GM04503 (cell line): ENCODE measurements at regions not wholly inside any gene's neighbourhood (a gene's known extent, or its start where the extent isn't known, plus 50 kb on each side); places are given as distances from the start of the nearest gene placed in this dataset.
"Not testable (repeated sequence)": the region's sequence is repeated elsewhere in the genome, so short reads cannot be mapped to it uniquely, and the experiment has no call there.

ENCODE experiments used
- DNase-seq: peaks from one replicate; pipeline ENCODE4 v3.0.0-alpha.2; 2012; ENCODE audit warnings: low read depth

DNA sequence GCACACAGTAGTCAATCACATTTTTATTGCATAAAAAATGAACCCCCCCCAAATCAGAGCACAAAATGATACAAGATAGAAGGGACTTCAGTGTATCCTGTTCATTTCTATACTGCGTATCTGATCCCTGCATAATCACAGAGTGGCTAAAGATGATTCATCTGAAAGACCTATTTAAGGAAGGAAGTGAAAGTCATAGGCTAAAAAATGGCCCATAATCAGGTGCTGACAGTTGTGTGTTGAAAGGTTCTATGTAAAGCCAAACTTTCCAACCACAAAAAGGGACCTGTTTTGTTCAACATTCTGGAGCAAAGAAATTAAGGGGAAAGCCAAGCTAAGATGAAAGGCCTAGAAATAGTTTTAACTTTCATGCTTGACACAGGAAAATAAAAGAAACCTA lies 147.8 kb upstream of the ATP2B1 start:
- peak; percentile 45 for DNase-seq

- no peak for DNase-seq
These were observed 140.1 kb upstream of the ATP2B1 start for GRCh38 chr12:89848732-89849131.

- DNase-seq, result no peak
These were observed 137.9 kb upstream of the ATP2B1 start for GRCh38 chr12:89846473-89847055.

DNA sequence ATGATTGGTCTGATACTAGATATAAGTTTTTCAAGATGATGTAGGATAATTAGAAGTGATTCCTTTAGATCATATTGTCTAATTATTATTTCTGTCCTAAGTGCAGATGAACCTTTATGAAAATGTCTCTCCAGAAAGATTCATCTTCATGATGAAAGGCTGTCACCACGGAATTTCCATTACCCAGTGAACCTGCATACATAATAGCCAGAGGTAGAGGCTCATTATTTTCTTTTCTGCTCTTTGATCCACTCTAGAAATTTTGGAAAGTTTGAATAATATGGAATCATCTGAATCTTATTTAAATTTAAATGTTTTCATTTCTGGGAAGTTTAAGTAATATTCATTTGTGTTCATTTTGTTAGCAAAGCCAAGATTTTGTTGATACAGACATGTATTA lies 137.1 kb upstream of the ATP2B1 start:
- no peak for DNase-seq

DNA sequence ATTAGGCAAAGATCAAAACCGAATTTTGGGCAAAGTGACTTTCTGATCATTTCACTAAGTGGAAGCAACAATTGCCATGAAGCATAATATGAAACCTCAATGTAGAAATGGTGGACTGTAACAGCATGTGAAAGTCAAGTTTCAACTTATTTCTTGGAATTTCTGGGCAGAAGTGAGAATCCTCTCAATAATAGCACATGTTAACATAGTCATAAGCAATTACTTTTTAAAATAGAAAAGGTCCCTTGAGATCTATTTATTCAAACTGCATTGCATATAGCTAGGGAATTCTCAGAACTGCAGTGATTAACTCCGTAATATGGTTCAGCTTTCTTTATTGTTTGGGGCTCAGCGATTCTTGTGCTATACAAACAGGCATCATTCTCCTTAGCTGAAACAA lies 136.7 kb upstream of the ATP2B1 start:
- DNase-seq, result no peak

GRCh38 chr12:89844539-89844938 lies 135.9 kb upstream of the ATP2B1 start:
- DNase-seq, result no peak

DNA sequence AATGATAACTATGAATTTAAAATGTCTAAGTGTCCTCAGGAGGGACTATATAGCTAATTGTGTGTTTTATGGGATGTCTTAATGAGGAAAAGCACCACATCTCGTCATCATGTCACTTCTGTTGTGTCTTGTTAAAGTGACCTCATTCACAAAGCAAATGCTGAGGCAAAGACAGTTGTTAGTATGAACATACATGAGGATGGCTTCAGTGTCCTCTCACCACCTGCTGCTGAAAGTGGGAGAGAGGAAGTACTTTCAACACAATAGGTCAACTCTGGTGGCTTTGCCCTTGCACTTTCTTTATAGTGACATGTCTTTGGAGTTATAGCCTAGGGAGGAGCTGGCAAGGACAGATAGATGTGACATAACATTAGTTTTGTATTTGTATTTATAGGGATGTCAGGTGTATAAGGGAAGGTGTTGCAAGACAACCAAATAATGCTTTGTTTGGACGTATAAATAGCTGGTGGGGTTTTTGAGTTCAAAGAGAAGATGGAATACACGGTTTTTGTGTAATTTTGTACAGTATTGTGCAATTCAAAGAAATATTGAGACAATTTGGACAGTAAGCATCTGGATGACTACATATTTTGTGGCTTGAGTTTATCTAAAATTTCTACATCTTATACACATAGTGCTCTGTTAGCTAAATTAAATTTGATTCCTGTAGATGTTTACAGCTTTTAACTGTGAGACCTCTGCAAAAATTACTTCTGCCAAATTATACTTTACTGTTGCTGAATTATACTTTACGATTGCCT lies 131.7 kb upstream of the ATP2B1 start:
- no peak for DNase-seq

DNA sequence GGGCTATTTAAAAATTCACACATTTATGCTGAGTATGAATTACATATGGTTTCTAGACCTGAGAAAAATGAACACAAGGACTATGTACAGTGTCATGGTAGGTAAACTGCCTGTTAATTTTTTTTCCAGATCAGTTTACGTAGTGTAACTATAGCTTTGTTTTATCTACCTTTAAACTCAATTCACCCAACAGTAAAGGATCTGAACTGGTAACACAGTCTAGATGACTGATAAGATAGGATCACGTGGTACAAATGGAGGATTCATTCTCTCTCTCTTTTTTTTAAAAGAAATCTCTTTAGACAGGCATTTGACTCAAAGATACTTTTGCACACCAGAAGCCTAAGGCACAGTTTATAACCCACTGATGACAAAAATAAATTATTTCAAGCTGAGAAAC lies 130.8 kb upstream of the ATP2B1 start:
- DNase-seq, result no peak

GRCh38 chr12:89838833-89839232 lies 130.2 kb upstream of the ATP2B1 start:
- DNase-seq, result no peak

- no peak for DNase-seq
These were observed 127.4 kb upstream of the ATP2B1 start for GRCh38 chr12:89836026-89836425.

- no peak for DNase-seq
These were observed 126.0 kb upstream of the ATP2B1 start for GRCh38 chr12:89834676-89835075.

DNA sequence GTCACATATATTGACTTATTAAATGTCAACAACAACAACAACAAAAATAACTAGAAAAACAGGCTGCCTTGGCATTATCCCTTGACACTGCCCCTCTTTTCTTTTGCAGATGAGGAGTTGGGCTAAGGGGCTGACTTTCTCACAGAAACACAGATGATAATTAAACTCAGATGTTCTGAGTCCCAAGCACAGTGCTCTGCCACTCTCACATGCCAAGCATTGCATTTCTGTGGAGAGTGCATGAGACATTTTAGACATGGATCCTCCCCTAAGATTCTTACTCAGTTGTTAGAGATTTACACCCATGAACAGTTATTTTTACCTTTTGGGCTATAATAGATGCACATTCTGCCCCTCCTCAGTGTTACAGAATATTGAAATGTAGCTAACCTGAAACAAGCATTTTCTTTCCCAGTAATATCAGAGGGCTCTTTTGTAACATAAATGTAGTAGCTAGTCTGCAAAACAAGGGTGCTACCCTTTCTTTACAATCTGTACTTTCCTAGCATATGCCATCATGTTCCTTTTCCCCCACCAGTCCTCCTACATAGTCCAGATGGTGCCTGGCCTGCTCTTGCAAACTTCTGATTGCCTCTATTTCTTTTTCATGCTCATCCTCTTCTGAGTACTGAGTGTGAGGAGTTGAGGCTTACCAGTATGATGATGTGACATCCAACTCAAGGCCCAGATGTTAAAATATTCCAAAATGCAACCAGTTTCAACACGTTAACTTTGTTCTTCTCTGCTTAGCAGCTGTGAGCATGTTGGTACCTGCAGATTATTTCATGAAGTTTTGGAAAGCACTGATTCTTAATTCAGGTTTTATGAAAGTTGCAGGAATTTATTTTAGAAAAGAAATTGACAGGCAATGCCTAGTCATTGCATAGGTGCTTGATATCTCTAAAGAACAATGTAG lies 125.0 kb upstream of the ATP2B1 start:
- peak; percentile 42 for DNase-seq

DNA sequence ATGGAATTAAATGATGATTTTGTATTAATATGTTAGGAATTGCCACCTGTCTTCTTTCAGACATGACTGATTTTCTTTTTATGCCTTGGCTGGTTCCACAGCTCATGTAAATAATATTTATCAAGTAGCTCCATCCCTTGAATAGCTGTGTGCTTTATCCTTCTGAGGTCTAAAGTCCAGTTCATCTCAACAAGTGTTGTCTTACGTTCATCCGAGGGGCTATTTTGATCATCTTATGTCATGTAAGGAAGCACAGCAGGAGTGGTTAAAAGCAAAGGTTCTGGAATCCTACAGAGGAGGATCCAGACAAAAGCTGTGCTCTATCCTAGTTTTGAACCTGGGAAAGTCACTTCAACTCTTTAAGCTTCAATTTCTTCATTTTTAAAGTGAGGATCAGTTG lies 123.7 kb upstream of the ATP2B1 start:
- DNase-seq, result no peak

DNA sequence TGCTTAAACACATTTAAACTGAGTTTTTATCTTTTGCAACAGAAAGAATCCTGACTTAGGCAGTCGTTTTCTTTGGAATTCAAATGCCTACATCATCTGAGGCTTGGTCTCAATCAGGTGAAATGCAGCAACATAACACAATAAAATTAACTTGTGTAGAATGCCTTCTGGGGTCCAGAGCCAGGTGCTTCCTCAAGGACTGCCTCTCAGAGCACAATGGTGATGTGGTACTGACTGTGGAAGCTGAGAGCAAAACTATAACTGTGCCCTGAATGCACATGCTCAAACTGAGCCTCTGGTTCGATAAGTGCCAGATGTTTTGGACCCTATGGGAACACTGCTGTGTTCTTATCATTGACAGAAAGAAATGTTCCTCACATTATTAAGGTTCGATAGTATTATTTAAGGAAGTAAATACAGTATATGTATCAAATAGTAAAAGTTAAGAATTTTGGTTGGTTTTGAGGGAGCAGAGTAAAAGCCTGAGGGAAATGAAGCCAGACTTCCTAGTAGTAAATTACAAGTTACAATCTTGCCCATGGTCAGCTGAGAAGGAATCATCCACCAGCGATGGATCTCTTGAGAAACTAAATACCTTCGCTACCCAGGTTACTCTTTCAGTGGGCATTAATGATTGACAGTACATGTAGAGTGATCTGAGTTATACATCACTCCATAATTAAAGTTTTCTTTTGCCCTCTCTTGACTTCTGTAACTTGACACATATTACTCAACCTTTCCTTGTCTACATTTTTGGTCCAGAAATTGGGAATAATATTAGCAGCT lies 122.9 kb upstream of the ATP2B1 start:
- no peak for DNase-seq

DNA sequence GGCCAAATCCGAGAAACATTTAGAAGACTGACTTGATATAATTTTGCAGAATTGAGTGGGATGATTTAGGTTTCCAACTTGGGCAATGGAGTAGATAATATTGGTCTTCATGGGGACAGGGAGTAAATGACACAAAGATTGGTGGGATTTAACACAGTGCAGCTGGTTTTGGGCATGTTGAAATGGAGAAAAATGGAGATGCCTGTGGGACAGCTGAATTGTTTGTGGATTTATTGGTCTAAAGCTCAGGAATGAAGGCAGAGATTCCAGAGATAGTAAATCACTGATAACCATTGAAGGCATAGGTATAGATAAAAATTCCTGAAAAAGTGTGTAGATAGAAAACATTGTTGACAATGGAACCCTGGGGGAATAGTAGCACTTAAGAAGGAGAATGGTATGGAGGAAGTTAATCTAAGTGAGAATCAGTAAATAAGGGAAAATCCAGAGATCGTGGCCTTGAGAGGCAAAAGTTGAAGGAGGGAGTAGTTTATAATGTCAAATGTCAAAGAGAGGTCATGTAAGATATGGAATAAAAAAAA lies 120.9 kb upstream of the ATP2B1 start:
- DNase-seq, result no peak

GRCh38 chr12:89828575-89828974 lies 119.9 kb upstream of the ATP2B1 start:
- no peak for DNase-seq

DNA sequence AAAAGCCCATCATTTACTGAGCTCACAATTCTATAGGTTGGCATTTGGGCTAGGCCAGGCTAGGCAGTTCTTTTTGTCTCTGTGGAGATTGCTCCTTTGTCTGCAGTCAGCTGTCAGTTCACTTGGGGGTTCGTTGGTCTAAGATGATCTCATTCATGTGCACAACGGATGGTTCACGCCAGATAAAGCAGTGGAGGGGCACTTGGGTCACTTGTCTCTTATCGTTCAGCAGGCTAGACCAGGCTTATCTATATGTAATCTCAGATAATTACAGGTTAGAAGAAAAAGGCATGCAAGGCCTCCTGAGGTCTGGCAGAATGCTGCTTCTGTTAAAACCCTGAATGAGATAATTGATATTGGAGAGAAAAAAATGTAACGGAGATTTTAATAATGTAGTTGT lies 119.0 kb upstream of the ATP2B1 start:
- no peak for DNase-seq

- DNase-seq, result no peak
These were observed 117.8 kb upstream of the ATP2B1 start for GRCh38 chr12:89826468-89826867.

DNA sequence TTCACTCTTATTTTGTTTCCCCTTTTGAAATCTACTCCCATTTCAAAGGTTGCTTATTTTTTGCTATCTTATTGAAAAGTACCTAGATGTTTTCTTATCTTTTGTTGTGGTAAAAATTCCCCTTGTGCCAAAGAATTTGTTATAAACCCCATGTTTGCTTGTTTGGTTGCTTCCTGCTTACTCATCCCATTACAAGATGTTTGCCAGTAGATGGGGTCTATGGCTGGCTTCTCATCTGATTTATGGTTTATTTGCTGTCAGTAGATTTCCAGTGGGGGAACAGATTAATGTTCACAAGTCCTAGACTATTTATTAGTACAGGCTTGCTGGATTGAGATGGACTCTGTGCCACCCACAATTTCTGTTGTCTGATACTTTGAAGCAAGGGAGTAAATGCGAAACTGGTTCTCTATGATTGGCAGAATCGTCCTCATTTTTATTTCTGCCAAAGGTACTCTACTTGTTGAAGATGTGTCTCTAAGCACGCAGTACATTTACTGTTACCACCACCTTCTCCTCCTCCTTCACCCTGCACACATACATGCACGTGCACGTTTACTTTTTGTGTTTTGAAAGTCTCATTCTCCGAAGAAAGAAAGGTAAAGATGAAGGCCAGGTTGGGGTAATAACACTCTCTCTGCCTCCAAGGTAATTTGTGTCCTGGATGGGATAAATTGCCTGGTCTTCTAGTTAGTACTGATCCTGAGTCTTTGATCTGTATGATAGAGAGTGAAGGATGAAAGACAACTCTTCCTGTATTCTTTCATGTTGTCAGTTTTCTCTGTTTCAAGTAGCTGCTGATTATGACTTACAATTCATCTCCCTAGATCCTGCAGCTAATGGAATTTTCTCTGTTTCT lies 117.2 kb upstream of the ATP2B1 start:
- DNase-seq, result no peak

GRCh38 chr12:89824822-89825221 lies 116.2 kb upstream of the ATP2B1 start:
- DNase-seq, result no peak

DNA sequence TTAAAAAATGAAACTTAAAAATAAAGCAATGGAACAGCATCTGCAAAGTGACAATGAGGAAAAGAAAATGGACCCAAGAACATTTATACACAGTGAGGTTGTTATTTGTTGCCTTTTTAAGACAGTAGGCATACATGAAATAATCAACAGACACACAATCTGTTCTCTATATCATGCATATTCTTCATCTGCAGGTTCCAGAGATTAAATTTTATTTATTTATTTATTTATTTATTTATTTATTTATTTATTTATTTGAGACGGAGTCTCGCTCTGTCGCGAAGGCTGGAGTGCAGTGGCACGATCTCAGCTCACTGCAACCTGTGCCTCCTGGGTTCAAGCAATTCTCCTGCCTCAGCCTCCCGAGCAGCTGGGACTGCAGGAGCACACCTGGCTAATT lies 114.4 kb upstream of the ATP2B1 start:
- not testable (repeated sequence) for DNase-seq
